Activated naive CD8-positive, alpha-beta T cell treated with anti-CD3 and anti-CD28 coated beads, Interleukin-2, amount 50 U/mL, for 24 hours (primary cell): ENCODE measurements at regions not wholly inside any gene's neighbourhood (a gene's known extent, or its start where the extent isn't known, plus 50 kb on each side); places are given as distances from the start of the nearest gene placed in this dataset.

Experiments
- ATAC-seq: fragments of 150-1000 bp; cut with Tn5 transposase; one replicate; pipeline ENCODE4 v1.10.0; 2021
- DNase-seq: peaks from one replicate; pipeline ENCODE4 v3.0.0; 2021
- H3K27ac Mint-ChIP-seq: one replicate; pipeline ENCODE4 v1.8.0; 2021; ENCODE audit warnings: mild to moderate bottlenecking, mixed read lengths
- H3K27me3 Mint-ChIP-seq: one replicate; pipeline ENCODE4 v1.8.0; 2021; ENCODE audit warnings: mixed read lengths
- H3K36me3 Mint-ChIP-seq: one replicate; pipeline ENCODE4 v1.8.0; 2021; ENCODE audit warnings: low read depth, mixed read lengths
- H3K4me1 Mint-ChIP-seq: one replicate; pipeline ENCODE4 v1.8.0; 2021; ENCODE audit warnings: mixed read lengths
- H3K4me3 Mint-ChIP-seq: one replicate; pipeline ENCODE4 v1.8.0; 2021; ENCODE audit warnings: mild to moderate bottlenecking, moderate library complexity, mixed read lengths
- H3K9me3 Mint-ChIP-seq: one replicate; pipeline ENCODE4 v1.8.0; 2021; ENCODE audit warnings: mixed read lengths

GRCh38 chr2:10235099-10235908 is 67.4 kb upstream of the HPCAL1 start:
- no peaks in the 10 kb centered on the region for H3K4me1 Mint-ChIP-seq
- H3K27ac Mint-ChIP-seq: no peak overlapping the region
- no peak overlapping the region for H3K4me3 Mint-ChIP-seq
- H3K9me3 Mint-ChIP-seq: peaks cover 5% of the 10 kb centered on the region
- ATAC-seq (no peak), DNase-seq (no peak)
- no peaks in the 10 kb centered on the region for H3K36me3 Mint-ChIP-seq
- H3K27me3 Mint-ChIP-seq: no peaks in the 10 kb centered on the region

- Mint-ChIP-seq H3K4me1 (no peaks in the 10 kb centered on the region), H3K27ac (no peak overlapping the region)
- DNase-seq: no peak
Observed at GRCh38 chr2:10235909-10236550, 66.7 kb upstream of the HPCAL1 start.

DNA sequence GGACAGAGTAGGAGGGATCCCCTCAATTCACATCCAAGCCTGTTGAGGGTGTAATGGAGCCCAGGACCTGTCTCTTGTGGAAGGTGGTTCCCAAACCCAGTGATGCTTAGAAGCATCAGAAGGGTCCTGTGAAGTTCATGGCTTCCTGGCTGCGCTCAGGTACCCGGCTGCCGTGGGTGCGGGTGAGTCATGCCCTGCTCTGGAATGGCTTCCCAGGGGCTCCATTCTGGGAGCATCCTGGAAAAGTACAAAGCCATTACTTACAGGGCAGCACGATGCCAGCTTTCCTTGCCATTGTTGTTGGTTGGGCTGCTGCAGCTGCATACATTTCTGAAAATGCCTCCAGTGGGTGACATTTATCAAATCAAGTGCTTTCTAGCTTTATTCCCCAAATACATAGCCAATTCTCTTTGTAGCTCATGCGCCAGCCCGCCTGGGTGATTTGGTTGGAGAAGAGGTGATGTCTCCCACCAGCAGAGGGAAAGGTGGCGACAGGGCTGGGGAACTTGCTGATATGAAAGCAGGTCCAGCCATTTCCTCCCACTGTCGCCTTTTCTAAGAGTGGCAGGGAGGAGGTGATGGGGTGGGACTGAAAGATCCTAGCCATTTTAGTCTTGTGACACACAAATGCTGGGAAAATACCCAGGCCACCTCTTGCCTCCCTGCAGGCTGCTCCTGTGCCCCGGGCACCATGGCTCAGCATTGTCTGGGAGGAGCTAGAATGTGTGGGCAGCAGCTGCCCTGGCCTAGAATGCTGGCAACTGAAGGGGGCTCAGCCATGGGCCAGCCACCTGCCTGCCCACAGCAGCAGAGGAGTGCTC is 65.9 kb upstream of the HPCAL1 start:
- Mint-ChIP-seq H3K36me3 (no peaks in the 10 kb centered on the region), H3K4me3 (no peak overlapping the region), H3K27ac (no peak overlapping the region), H3K9me3 (peaks cover 5% of the 10 kb centered on the region), H3K27me3 (no peaks in the 10 kb centered on the region), H3K4me1 (no peaks in the 10 kb centered on the region)
- no peak for DNase-seq
- no peak for ATAC-seq

More at GRCh38 chr2:10235909-10236550, 66.7 kb upstream of the HPCAL1 start:
- H3K36me3 Mint-ChIP-seq: no peaks in the 10 kb centered on the region
- no peak for ATAC-seq
- H3K9me3 Mint-ChIP-seq: peaks cover 5% of the 10 kb centered on the region
- no peaks in the 10 kb centered on the region for H3K27me3 Mint-ChIP-seq
- no peak overlapping the region for H3K4me3 Mint-ChIP-seq

GRCh38 chr2:10237392-10238321 is 65.0 kb upstream of the HPCAL1 start:
- no peak overlapping the region for H3K4me3 Mint-ChIP-seq
- H3K36me3 Mint-ChIP-seq: no peaks in the 10 kb centered on the region
- H3K27ac Mint-ChIP-seq: no peak overlapping the region
- no peaks in the 10 kb centered on the region for H3K4me1 Mint-ChIP-seq
- DNase-seq (no peak), ATAC-seq (no peak)
- H3K9me3 Mint-ChIP-seq: peaks cover 5% of the 10 kb centered on the region
- no peaks in the 10 kb centered on the region for H3K27me3 Mint-ChIP-seq

GRCh38 chr2:10238396-10238795 is 64.3 kb upstream of the HPCAL1 start:
- ATAC-seq (no peak), DNase-seq (no peak)
- H3K4me1 Mint-ChIP-seq: no peaks in the 10 kb centered on the region
- H3K27ac Mint-ChIP-seq: no peak overlapping the region
- H3K36me3 Mint-ChIP-seq: no peaks in the 10 kb centered on the region
- no peak overlapping the region for H3K4me3 Mint-ChIP-seq
- H3K9me3 Mint-ChIP-seq: peaks cover under 1% of the 10 kb centered on the region
- no peaks in the 10 kb centered on the region for H3K27me3 Mint-ChIP-seq

GRCh38 chr2:10238991-10239485 is 63.7 kb upstream of the HPCAL1 start:
- no peaks in the 10 kb centered on the region for H3K27me3 Mint-ChIP-seq

GRCh38 chr2:10239561-10239967 is 63.1 kb upstream of the HPCAL1 start:
- Mint-ChIP-seq H3K4me3 (no peak overlapping the region), H3K36me3 (no peaks in the 10 kb centered on the region), H3K4me1 (no peaks in the 10 kb centered on the region), H3K27ac (no peak overlapping the region), H3K9me3 (no peaks in the 10 kb centered on the region), H3K27me3 (no peaks in the 10 kb centered on the region)
- DNase-seq (no peak), ATAC-seq (no peak)

More at GRCh38 chr2:10238991-10239485, 63.7 kb upstream of the HPCAL1 start:
- ATAC-seq (no peak), DNase-seq (no peak)
- Mint-ChIP-seq H3K4me1 (no peaks in the 10 kb centered on the region), H3K27ac (no peak overlapping the region), H3K9me3 (no peaks in the 10 kb centered on the region), H3K36me3 (no peaks in the 10 kb centered on the region), H3K4me3 (no peak overlapping the region)

GRCh38 chr2:10240161-10240681 is 62.5 kb upstream of the HPCAL1 start:
- no peak overlapping the region for H3K27ac Mint-ChIP-seq
- H3K4me1 Mint-ChIP-seq: no peaks in the 10 kb centered on the region
- H3K27me3 Mint-ChIP-seq: no peaks in the 10 kb centered on the region
- H3K9me3 Mint-ChIP-seq: no peaks in the 10 kb centered on the region
- ATAC-seq: no peak
- no peak overlapping the region for H3K4me3 Mint-ChIP-seq
- H3K36me3 Mint-ChIP-seq: no peaks in the 10 kb centered on the region
- no peak for DNase-seq

DNA sequence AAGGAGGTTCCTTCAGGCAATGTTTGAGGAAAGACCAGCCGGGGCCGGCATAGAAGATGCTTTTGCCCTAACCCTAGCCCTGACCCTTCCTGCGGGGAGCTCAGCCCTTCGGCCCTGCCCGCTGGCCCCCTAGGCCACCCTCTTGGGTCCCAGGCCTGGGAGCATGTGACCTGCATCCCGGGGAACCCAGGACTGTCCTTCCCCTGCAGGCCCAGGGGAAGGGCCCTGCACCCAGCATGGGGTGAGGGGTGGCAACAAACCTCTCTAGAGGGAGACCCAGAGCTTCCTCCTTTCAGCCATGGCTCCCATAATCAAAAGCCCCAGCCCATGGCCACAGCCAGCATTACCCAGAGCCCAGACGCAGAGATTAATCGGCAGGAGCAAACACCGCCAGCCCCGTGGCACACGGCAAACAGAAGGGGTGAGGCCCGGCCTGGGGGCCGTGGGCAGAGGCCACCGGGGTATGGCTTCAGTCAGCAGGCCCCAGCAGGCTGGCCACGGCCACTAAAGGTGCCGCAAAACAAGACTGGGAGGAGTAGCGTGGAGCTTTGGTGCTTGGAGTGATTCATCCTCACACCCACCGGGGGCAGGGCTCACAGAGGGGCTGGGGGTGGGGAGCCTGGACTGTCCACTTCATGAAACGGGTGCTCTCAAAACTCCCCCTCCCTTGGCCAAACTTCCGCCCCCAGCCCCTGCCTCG is 61.6 kb upstream of the HPCAL1 start:
- ATAC-seq (no peak), DNase-seq (no peak)
- H3K4me1 Mint-ChIP-seq: no peaks in the 10 kb centered on the region
- no peaks in the 10 kb centered on the region for H3K27me3 Mint-ChIP-seq
- H3K36me3 Mint-ChIP-seq: no peaks in the 10 kb centered on the region
- no peak overlapping the region for H3K27ac Mint-ChIP-seq
- no peak overlapping the region for H3K4me3 Mint-ChIP-seq
- no peaks in the 10 kb centered on the region for H3K9me3 Mint-ChIP-seq

DNA sequence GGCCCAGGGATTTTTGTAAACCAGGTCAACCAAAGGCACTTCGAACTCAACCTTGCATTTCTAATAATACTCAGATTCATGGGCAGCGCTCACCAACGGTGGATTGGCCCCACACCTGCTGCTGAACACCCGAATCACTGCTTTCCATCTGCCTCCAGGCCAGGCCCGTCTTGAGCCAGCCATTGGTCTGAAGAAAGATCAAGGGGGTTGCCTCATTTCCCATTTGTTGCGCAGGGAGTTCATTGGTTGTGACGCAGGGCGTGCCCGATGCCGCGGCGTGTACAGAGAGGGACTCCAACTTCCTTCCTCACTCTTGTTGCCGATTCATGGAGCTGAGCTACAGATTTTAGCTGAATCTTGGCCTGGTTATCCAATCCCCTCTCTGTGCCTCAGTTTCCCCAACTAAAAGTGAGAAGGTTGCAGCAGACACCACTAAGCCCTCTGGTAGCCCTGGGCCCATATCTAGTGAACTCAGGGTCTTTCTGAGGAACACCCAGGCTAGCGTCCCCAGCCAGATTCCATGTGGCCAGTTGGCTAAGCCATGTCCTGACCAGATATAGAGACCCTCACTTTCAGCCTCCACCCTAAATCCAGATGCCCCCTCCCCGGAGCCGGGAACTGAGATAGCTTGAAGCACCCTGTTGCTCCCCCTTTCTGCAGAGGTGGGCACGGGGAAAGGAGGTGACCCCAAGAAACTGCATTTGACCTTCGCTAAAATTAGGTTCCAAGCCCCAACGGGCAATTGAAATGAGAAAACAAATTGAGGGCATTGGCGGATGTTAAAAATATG is 60.9 kb upstream of the HPCAL1 start:
- H3K27ac Mint-ChIP-seq: no peak overlapping the region
- ATAC-seq: no peak

GRCh38 chr2:10242451-10242850 is 60.3 kb upstream of the HPCAL1 start:
- DNase-seq (no peak), ATAC-seq (no peak)
- Mint-ChIP-seq H3K27ac (no peak overlapping the region), H3K4me1 (no peaks in the 10 kb centered on the region), H3K27me3 (no peaks in the 10 kb centered on the region), H3K36me3 (no peaks in the 10 kb centered on the region), H3K9me3 (no peaks in the 10 kb centered on the region), H3K4me3 (no peak overlapping the region)

More for the DNA sequence above, 60.9 kb upstream of the HPCAL1 start:
- Mint-ChIP-seq H3K9me3 (no peaks in the 10 kb centered on the region), H3K36me3 (no peaks in the 10 kb centered on the region), H3K27me3 (no peaks in the 10 kb centered on the region), H3K4me1 (no peaks in the 10 kb centered on the region), H3K4me3 (no peak overlapping the region)
- DNase-seq: no peak

DNA sequence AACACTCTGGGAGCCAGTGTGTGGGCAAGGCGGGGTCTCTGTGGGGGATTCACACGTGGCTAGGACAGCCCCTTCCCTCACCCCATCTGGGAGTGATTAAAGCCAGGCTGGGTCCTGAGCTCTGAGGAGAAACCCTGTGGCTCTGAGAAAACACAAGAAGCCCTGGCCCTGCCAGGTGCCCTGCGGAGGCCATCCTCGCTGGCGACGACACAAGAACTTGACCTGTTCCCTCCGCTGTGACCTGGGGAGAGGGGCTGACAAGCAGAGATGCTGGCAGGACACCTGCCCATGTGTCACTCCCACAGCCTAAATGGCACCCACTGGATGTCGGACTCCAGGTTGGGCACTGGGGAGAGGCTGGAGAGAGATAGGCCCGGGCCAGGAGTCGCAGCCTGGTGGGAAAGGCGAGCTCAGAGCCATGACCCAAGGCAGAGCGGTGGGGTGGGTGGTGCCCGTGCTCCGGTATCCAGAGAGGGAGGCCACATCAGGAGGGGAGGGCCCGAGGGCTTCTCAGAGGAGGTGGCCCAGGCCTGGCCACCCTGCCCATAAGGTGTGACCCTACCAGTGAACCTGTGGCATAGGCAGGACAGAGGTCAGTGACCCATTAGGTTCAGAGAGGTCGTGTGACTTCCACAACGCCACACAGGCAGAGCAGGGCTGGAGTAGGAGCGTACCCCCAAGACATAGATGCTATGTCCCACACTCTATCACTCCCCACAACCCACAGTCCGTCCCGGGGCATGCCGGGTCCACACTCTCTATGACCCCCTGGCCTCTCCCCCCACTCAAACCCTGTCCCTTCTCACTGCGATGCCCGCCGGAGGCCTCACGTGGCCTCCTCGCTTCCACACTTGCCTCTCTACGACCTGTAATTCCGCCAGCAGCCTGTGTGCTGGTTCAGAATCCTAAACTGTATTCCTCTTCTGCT is 59.4 kb upstream of the HPCAL1 start:
- Mint-ChIP-seq H3K9me3 (no peaks in the 10 kb centered on the region), H3K4me1 (no peaks in the 10 kb centered on the region), H3K4me3 (no peak overlapping the region), H3K27ac (no peak overlapping the region), H3K36me3 (no peaks in the 10 kb centered on the region), H3K27me3 (no peaks in the 10 kb centered on the region)
- ATAC-seq (no peak), DNase-seq (no peak)
